ENCODE measurements at regions not wholly inside any gene's neighbourhood (a gene's known extent, or its start where the extent isn't known, plus 50 kb on each side); places are given as distances from the start of the nearest gene placed in this dataset.

DNA sequence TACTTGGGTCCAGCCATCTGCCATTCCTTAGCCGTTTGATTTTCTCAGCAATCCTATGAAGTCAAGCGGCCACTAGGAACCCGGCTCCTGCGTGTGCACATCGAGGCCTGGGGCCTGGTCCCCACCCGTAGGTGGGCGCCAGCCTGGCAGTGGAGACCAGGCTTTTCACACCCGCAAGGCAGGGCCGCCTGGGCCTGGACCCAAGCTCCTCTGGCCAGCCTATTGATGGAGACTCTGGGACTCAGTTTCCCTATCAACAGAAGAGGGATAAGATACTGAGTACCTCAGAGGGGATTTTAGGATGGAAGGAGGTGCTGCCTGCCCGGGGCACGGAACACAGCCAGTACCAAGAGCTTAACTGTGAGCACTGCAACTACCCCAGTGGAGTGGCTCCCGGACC, 104.3 kb upstream of the C14orf180 start:
- no peak for TF ChIP-seq POLR2AphosphoS5 (IDR thresholded peaks at IDR 0.05; ENCODE audit: low read depth, low read length)
- no peak for TF ChIP-seq SIN3A (IDR thresholded peaks at IDR 0.05; ENCODE audit: borderline replicate concordance, insufficient read depth, low read length)
- TF ChIP-seq REST (IDR thresholded peaks at IDR 0.05; ENCODE audit: insufficient read depth in 1 of 2, low read depth in 2 of 2, low read length in 2 of 2): no peak
- TF ChIP-seq TAF1 (IDR thresholded peaks at IDR 0.05; ENCODE audit: borderline replicate concordance, insufficient read depth, low read length): no peak
